NCI-H460 (cell line): ENCODE measurements at regions not wholly inside any gene's neighbourhood (a gene's known extent, or its start where the extent isn't known, plus 50 kb on each side); places are given as distances from the start of the nearest gene placed in this dataset.
"Not testable (repeated sequence)": the region's sequence is repeated elsewhere in the genome, so short reads cannot be mapped to it uniquely, and the experiment has no call there.

Experiments
- DNase-seq: peaks from one replicate; pipeline ENCODE4 v3.0.0-alpha.2; 2016; ENCODE audit warnings: low read depth; ENCODE audit errors: extremely low read depth

DNA sequence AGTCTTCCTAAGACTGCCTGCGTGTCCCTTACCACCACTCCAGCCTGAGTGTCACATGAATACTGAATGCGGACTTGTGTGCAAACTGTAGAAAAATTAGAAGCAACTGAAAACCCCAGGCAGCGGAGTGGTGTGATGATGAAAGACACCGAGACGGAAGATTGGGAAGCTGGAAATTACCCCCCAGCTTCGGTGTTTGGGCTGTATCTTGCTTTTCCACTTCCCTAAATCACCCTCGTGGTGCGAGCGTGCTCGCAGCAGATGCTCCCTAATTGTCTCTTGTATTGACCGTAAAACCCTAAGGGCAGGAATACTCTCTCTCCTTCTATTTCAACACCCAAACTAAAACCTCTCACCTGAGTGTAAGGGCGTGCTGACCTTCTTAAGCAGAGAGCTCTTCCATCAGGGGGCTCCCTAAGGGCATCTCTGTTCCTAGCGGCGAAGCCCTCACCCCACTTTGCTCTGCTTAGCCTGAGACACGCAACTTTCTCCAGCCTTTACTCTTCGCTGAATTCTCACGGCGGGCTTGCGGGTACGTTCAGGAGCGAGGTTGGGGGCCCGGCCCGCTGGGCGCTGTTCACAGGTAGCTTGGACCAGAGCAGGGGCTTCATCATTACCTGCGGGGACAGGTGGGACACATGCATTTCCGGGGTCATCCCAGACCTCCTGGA is 62.4 kb downstream of the CRYBB2 start:
- DNase-seq, result no peak

DNA sequence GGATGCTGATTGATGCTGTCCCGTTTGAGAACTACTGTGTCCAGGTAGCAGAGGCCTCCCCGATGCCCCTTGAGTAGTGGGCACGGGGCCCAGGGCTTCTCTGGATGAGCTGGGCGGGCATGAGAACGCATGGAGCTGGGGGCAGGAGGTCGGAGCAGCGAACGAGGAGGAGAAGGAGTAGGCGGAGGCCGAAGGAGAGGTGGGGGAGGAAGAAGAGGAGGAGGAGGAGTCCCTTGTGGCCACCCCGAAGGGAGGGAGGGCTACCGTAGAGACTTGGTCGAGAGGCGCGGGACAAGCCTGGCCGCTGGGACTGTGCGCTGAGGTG is 62.9 kb downstream of the CRYBB2 start:
- no peak for DNase-seq

DNA sequence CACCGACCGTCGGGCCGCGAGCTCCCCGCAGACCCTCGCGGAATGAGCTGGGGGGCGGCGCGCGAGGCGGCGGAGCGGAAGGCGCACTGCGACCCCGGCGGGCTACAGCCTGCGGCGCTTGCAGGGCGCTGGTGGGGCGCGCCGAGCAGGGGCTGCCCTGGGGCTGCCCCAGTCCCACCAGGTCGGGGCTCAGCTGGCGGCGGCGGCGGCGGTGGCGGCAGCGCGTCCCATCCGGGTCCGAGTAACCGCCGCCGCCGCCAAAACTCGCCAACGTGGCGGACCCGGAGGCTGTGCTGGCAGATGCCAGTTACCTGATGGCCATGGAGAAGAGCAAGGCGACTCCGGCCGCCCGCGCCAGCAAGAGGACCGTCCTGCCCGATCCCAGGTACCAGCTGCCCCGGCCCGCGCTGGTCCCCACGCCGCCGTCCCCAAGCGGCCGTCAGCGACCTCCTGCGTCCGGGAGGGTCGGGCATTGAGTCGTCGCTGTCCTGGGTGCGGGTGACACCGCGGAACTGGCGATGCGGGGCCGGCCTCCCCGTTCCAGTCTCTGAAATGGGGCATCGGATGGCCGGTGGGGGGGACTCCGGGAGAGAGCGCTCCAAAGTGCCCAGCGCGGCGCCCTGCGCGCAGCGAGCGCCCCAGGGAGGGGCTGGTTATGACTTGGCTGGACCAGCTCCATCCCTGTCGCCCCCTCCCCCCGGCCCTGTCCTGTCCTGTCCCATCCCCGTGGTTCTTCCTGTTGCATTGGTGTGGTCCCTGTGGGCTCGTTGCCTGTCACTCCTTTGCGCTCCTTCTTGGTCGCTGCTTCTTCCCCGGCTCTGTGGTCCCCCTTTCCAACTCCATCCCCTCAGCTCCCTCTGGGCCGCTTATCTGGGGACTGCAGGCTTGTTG is 63.5 kb downstream of the CRYBB2 start:
- no peak for DNase-seq

DNA sequence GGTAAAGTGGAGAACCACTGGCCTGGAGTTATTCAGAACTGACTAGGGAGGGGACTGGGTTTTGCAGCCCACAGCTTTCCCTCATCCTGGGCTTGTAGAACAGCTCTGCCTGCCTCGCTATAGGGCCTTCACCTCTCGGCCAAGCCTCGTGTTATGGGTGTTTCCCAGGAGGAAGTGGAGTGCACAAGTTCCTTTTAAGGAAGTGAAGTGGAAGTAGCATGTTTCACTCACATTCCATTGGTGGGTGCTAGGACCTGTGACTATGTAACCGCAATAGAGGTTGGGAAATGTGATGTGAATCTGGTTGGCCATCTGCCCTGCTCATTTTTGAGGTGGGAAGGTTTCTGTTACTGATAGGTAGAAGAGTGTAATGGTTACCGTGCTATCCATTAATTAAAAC is 69.0 kb downstream of the CRYBB2 start:
- DNase-seq, result not testable (repeated sequence)

DNA sequence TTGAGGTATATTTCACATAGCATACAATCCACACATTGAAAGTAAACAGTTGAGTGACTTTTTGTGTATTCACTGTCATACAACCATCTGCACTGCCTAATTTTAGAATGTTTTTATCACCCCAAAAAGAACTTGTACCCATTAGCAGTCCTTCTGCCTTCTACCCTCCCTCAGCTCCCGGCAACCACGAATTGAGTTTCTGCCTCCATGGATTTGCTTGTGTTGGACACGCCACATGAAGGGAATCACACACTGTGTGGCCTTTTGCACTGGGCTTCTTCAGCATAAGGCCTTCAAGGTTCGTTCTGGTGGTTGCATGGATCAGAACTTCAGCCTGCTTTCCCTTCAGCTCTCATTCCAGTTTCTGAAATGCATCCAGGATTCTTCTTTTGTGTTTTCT is 82.5 kb downstream of the CRYBB2 start:
- DNase-seq, result not testable (repeated sequence)

DNA sequence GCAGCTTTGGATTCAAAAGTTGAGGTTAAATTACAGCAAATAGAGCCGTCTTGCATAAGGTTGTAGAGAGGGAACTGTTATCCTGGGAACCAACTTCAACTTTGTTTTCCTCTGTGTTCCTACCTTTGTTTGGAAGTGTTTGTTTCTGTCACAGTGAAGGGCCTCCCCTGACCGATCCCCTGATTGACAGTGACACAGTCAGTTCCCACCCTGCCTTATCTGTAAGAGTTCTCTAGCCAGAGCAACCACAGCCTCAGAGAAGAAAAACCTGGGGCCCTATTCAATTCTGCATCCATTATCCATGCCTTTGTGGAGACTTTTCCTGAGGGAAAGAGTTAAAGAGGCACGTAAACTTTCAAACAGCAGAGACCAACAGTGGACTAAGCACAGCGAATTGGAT is 90.1 kb downstream of the CRYBB2 start:
- DNase-seq, result not testable (repeated sequence)

DNA sequence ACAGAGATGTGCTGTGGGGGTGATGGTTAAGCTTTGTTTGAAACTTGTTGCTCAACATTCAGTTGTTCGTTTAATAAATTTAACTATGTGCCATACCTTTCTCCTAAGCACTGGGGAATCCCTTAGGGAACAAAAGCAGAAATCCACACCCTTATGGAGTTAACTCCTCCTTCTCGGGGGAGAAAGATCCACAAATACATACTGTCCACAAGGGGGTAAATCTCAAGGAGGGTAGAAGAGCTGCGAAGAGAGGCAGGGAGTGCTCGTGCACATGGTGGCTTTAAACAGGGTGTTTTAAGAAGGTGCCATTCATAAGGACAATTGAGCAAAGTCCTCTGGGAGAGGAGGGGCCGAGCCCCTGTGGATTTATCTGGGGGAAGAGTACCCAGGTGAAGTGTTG is 92.5 kb downstream of the CRYBB2 start:
- DNase-seq, result not testable (repeated sequence)

DNA sequence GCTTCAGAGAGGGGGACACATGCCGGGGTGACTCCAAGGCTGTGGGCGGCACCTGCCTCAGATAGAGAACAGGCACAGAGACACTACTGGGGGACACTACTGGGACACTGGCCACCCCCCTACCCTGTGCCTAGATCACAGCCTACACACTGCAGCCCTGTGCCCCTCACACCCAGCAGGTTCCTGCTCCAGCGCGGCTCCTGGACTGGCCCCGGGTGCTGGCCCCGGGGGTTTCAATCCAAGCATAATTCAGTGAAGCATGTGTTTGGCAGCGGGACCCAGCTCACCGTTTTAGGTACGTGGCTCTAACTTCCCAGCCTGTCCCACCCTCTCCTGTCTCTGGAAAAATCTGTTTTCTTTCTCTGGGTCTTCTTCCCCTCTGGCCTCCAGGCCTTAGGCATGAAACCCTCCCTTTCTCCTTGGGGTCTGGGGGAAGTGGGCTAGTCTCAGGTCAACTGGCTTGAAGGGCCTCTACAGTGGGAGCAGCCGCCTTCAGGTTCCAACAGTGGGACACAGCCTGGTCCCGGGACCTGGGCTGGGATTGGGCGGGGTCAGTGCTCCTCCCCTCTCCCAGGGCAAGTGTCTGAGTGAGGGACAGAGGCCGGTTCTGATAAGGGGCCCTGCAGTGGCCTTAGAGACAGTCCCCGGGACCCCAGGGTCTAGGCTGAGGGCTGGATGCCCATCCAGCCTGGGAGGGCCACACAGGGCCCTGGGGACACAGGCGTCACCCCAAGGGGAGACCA is 98.8 kb downstream of the CRYBB2 start:
- no peak for DNase-seq

DNA sequence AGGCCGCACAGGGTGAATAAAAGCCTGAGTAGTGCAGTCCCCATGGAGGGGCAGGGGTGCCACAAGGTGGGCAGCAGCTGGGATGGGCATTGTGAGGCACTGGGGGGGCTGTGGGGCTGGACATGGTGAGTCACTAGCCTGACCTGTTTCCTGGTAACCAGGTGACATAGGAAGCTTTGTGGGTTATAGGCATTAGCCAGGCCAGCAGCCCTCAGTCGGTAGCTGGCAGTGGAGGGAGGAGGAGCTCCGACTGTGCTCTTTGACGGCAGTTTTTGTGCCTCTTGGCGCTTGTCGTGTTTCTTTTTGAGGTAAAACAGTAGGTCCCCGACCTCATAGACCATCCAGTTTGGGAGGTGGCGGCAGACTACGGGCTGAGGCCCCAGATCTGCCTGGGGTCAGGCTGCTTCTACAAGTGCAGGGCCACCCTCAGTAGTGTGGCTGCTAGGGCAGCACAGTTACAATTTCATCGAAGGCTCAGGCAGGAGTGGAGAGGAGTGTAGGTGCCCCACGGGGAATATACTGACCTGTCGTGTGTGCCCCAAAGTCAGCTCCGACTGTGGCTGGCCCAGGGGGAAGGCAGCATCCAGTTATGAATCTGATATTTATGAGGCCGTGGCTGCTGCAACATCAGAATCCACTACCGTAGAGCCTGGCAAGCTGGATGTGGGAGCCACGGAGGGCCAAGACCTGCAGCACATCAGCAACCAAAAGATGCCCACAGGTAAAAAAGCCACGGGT is 107.7 kb downstream of the CRYBB2 start:
- no peak for DNase-seq

DNA sequence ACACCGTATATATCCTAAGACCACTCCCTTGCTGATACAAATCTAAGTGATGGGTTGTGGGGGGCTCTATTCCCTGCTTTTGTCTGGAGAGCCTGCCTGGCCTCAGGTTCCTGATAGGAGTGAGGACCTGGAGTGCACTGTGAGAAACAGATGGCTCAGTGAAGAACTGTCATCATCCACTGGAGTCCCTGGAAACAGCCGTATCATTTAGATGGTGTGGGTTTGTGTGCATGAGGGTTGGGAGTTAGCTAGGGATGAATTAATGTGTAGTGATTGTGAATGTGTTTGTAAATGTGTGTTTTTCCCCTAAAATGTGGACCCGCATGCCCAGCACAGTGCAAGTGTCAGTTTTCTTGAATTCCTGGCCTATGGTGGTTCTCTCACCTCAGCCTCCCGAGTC is 111.6 kb downstream of the CRYBB2 start:
- no peak for DNase-seq

DNA sequence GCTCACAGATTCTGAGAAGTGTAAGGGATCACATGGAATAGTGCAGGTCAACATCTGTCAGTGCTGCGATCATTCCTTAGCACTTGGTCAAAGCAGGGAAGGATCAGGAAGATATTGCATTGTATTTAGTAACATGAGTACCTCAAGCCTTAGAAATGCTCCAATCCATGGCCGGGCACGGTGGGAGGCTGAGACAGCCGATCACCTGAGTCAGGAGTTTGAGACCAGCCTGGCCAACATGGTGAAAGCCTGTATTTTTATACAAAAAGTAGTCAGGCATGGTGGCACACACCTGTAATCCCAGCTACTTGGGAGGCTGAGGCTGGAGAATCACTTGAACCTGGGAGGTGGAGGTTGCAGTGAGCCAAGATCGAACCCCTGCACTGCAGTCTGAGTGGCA is 112.5 kb downstream of the CRYBB2 start:
- not testable (repeated sequence) for DNase-seq

DNA sequence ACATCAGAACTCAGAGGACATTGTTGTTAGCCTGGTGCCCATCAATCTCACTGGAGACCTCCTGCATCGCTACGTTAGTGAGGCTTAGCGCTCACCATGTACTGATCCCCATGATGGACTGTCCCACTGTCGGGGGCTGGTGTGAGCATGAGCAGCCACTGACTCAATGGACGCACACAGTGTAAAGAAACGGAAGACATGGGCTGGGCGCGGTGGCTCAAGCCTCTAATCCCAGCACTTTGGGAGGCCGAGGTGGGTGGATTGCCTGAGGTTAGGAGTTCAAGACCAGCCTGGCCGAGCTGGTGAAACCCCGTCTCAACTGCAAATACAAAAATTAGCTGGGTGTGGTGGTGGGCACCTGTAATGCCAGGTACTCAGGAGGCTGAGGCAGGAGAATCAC is 112.9 kb downstream of the CRYBB2 start:
- no peak for DNase-seq

DNA sequence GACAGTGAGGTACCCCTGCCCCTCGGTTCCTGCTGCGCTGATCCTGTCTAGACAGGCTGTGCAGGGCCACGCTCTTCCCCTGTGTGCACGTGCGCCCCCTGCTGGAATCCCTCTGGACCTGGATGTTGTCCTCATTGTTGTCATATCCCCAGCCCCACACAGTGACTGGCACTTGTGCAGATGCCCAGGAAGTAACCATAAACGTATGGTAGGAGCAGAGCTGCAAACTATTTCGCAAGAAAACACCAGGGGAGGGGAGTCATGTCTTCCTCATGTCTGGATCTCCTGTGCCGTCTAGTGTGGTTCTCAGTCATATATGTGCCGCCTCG is 114.7 kb downstream of the CRYBB2 start:
- DNase-seq, result peak; percentile 54

DNA sequence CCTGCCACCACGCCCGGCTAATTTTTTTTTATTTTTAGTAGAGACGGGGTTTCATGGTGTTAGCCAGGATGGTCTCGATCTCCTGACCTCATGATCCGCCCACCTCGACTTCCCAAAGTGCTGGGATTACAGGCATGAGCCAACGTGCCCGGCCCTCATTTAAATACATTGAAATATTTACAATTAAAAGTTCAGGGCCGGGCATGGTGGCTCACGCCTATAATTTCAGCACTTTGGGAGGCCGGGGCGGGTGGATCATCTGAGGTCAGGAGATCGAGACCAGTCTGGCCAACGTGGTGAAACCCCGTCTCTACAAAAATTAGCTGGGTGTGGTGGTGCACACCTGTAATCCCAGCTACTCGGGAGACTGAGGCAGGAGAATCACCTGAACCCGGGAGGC is 115.2 kb downstream of the CRYBB2 start:
- DNase-seq, result not testable (repeated sequence)

DNA sequence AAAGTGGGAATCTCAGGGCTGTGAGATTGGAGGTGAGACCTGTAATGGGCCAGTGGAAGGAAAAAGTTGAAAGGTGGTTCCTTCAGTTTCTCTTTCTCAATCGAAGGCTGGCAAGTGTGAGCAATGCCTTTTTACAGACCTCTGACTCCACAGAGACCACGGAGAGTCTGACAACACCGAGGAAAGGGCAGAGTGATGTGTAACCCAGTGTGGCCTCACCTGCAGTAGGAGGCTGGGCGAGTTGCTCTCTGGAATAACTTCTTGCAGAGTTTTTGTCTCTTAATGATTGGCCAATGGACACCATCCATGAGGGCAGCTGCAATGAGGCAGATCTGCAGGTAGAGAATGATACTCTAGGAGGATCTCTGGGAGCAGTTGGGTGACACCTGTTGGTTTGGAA is 115.8 kb downstream of the CRYBB2 start:
- not testable (repeated sequence) for DNase-seq

DNA sequence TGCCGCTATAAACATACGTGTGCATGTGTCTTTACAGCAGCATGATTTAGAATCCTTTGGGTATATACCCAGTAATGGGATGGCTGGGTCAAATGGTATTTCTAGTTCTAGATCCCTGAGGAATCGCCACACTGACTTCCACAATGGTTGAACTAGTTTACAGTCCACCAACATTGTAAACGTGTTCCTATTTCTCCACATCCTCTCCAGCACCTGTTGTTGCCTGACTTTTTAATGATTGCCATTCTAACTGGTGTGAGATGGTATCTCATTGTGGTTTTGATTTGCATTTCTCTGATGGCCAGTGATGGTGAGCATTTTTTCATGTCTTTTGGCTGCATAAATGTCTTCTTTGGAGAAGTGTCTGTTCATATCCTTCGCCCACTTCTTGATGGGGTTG is 121.1 kb downstream of the CRYBB2 start:
- DNase-seq, result not testable (repeated sequence)

DNA sequence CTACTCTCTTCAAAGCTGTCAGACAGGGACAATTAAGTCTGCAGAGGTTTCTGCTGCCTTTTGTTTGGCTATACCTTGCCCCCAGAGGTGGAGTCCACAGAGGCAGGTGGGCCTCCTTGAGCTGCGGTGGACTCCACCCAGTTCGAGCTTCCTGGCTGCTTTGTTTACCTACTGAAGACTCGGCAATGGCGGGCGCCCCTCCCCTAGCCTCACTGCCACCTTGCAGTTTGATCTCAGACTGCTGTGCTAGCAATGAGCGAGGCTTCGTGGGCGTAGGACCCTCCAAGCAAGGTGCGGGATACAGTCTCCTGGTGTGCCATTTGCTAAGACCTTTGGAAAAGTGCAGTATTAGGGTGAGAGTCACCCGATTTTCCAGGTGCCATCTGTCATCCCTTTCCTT is 124.9 kb downstream of the CRYBB2 start:
- not testable (repeated sequence) for DNase-seq

DNA sequence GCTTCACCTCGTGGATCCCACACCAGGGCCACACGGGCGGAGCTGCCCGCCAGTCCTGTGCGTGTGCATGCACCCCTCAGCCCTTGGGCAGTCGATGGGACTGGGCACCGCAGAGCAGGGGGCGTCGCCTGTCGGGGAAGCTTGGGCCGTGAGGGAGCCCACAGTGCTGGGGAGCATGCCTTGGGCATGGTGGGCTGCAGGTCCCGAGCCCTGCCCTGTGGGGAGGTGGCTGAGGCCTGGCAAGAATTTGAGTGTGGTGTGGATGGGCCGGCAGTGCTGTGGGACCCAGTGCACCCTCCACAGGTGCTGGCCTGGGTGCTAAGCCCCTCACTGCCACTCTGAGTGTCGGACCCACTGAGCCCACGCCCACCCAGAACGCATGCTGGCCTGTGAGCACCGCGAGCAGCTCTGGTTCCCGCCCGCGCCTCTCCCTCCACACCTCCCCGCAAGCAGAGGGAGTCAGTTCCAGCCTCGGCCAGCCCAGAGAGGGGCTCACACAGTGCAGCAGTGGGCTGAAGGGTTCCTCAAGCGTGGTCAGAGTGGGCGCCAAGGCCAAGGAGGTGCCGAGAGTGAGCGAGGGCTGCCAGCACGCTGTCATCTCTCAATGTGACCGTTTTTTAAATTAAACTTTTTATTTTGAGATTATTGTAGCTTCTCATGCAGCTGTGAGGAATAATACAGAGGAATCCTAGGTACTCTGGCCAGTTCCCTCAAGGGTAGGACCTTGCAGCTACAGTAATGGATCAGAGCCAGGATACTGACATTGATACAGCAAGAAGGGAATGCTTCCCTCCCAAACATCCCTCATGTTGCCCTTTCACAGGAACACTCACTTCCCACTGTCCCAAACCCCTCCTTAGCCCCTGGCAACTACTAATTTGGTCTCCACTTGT is 127.7 kb downstream of the CRYBB2 start:
- no peak for DNase-seq

DNA sequence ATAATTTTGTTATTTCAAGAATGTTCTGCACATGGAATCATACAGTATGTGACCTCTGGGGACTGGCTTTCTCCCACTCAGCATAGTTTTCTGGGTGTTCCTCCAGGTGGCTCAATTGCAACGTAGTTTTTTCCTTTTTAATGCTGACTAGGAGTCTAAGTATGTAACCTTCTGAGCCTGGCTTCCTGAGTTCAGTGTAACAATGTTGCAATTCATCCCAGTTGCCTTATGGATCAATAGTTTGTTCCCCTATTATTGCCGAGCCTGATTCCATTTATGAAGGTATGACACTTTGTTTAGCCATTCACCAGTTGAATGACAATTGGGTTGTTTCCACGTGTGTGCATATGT is 128.3 kb downstream of the CRYBB2 start:
- no peak for DNase-seq

DNA sequence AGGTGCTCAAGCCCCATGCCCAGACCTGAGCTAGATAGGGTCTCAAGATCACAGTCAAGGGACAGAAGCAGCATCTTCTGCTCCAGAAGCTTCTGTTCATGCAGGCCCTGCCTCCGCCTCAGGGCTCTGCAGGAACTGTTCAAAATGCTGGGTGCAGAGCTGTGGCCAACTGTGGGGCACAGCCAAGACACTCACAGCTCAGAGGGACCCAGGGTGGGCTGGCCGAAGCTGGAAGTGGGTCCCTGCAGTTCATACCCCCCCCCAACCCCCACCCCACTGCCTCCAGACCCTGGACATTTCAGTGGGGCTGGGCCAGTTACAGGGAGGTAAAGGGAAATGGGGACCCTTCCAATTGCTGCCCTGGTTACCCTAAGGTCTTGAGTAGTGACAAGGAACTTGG is 129.0 kb downstream of the CRYBB2 start:
- no peak for DNase-seq
